Loucy (cell line): ENCODE measurements at regions not wholly inside any gene's neighbourhood (a gene's known extent, or its start where the extent isn't known, plus 50 kb on each side); places are given as distances from the start of the nearest gene placed in this dataset.
"Not testable (repeated sequence)": the region's sequence is repeated elsewhere in the genome, so short reads cannot be mapped to it uniquely, and the experiment has no call there.

ENCODE experiments used
- H2AFZ ChIP-seq: fragments of 200-600 bp; sonication (generic); 2 replicates; pipeline ENCODE4 v1.6.0; 2016; ENCODE audit warnings: antibody characterized with exemption, mild to moderate bottlenecking, low read length, moderate library complexity
- H3F3A ChIP-seq: fragments of 200-600 bp; 2 replicates; pipeline ENCODE4 v1.6.0; 2016; ENCODE audit warnings: antibody characterized with exemption, low read depth, mild to moderate bottlenecking
- H3K27me3 ChIP-seq: fragments of 200-600 bp; sonication (generic); 2 replicates; pipeline ENCODE4 v1.6.1; 2014; ENCODE audit warnings: low read length, mild to moderate bottlenecking; ENCODE audit not compliant: insufficient read depth, poor library complexity, severe bottlenecking
- H3K36me3 ChIP-seq: fragments of 200-600 bp; sonication (generic); 2 replicates; pipeline ENCODE4 v1.6.1; 2016; ENCODE audit warnings: low read length; ENCODE audit not compliant: insufficient read depth
- H3K4me1 ChIP-seq: fragments of 200-600 bp; sonication (generic); 2 replicates; pipeline ENCODE4 v1.5.1; 2014; ENCODE audit warnings: low read length, mild to moderate bottlenecking; ENCODE audit not compliant: insufficient read depth, poor library complexity, severe bottlenecking
- H3K4me2 ChIP-seq: fragments of 200-600 bp; sonication (generic); 2 replicates; pipeline ENCODE4 v1.6.0; 2014; ENCODE audit warnings: antibody characterized with exemption, low read length, low read depth, mild to moderate bottlenecking; ENCODE audit not compliant: poor library complexity, severe bottlenecking
- H3K4me3 ChIP-seq: fragments of 200-600 bp; sonication (generic); 2 replicates; pipeline ENCODE4 v1.5.1; 2014; ENCODE audit warnings: low read length, mild to moderate bottlenecking, mixed read lengths; ENCODE audit not compliant: poor library complexity, severe bottlenecking
- H3K79me2 ChIP-seq: fragments of 200-600 bp; sonication (generic); 2 replicates; pipeline ENCODE4 v1.6.1; 2014; ENCODE audit warnings: low read length; ENCODE audit not compliant: insufficient read depth
- H3K9ac ChIP-seq: fragments of 200-600 bp; sonication (generic); 2 replicates; pipeline ENCODE4 v1.6.0; 2014; ENCODE audit warnings: mild to moderate bottlenecking, low read depth, low read length, moderate library complexity; ENCODE audit not compliant: poor library complexity, severe bottlenecking
- H3K9me2 ChIP-seq: fragments of 200-600 bp; sonication (generic); replicated peaks from 2 replicates; pipeline ENCODE4 v1.6.1; 2016; ENCODE audit warnings: low read depth, low read length, mixed read lengths
- H3K9me3 ChIP-seq: fragments of 200-600 bp; sonication (generic); 2 replicates; pipeline ENCODE4 v1.6.1; 2014; ENCODE audit warnings: mild to moderate bottlenecking, antibody characterized with exemption, low read length, low read depth; ENCODE audit not compliant: insufficient read depth
- H4K20me1 ChIP-seq: fragments of 200-600 bp; sonication (generic); 2 replicates; pipeline ENCODE4 v1.6.0; 2014; ENCODE audit warnings: antibody characterized with exemption, low read length, mild to moderate bottlenecking; ENCODE audit not compliant: insufficient read depth, poor library complexity, severe bottlenecking
- CTCF ChIP-seq: fragments of 200-600 bp; sonication (generic); conservative IDR thresholded peaks from 2 replicates; pipeline ENCODE4 v1.5.1; 2014; ENCODE audit warnings: mild to moderate bottlenecking, antibody characterized with exemption, low read length
- EZH2phosphoT487 ChIP-seq: fragments of 200-600 bp; IDR thresholded peaks from 2 replicates; pipeline ENCODE4 v1.6.1; 2018; ENCODE audit warnings: antibody characterized with exemption, mild to moderate bottlenecking, moderate library complexity, borderline replicate concordance

GRCh38 chr14:83004456-83005006 is 1470.9 kb upstream of the SEL1L start:
- no peaks in the 10 kb centered on the region for H3F3A ChIP-seq
- TF ChIP-seq CTCF = no peak
- TF ChIP-seq EZH2phosphoT487 = no peak
- no peaks in the 10 kb centered on the region for H3K4me1 ChIP-seq
- H3K4me3 ChIP-seq = no peak overlapping the region
- H3K9me2 ChIP-seq = no peaks in the 10 kb centered on the region
- H3K4me2 ChIP-seq = no peak overlapping the region
- no peaks in the 10 kb centered on the region for H4K20me1 ChIP-seq
- H3K27me3 ChIP-seq = no peaks in the 10 kb centered on the region
- H3K36me3 ChIP-seq = no peaks in the 10 kb centered on the region
- H3K9ac ChIP-seq = no peak overlapping the region
- H3K9me3 ChIP-seq = no peaks in the 10 kb centered on the region
- H2AFZ ChIP-seq = no peak overlapping the region
- H3K79me2 ChIP-seq = no peaks in the 10 kb centered on the region

GRCh38 chr14:83006121-83006670 is 1472.5 kb upstream of the SEL1L start:
- Histone ChIP-seq H3K9me3 (no peaks in the 10 kb centered on the region), H3K4me1 (no peaks in the 10 kb centered on the region), H3K9me2 (no peaks in the 10 kb centered on the region), H3K4me3 (no peak overlapping the region), H3K36me3 (no peaks in the 10 kb centered on the region), H3K9ac (no peak overlapping the region), H3F3A (no peaks in the 10 kb centered on the region), H4K20me1 (no peaks in the 10 kb centered on the region), H3K4me2 (no peak overlapping the region), H3K27me3 (no peaks in the 10 kb centered on the region), H3K79me2 (no peaks in the 10 kb centered on the region), H2AFZ (no peak overlapping the region)
- TF ChIP-seq CTCF = no peak
- no peak for TF ChIP-seq EZH2phosphoT487

GRCh38 chr14:83007052-83007451 is 1473.4 kb upstream of the SEL1L start:
- not testable (repeated sequence) for H3K4me1 ChIP-seq, H3K9me3 ChIP-seq, H3F3A ChIP-seq, H3K9me2 ChIP-seq, H3K36me3 ChIP-seq, H3K27me3 ChIP-seq, H3K9ac ChIP-seq, H2AFZ ChIP-seq, H3K79me2 ChIP-seq, H3K4me2 ChIP-seq, H4K20me1 ChIP-seq, H3K4me3 ChIP-seq

- H2AFZ ChIP-seq = no peak overlapping the region
Observed at GRCh38 chr14:83007641-83008225, 1474.1 kb upstream of the SEL1L start.

More at GRCh38 chr14:83007641-83008225, 1474.1 kb upstream of the SEL1L start:
- Histone ChIP-seq H3K36me3 (no peaks in the 10 kb centered on the region), H3K4me2 (no peak overlapping the region), H3K4me3 (no peak overlapping the region), H4K20me1 (no peaks in the 10 kb centered on the region), H3K9ac (no peak overlapping the region), H3K79me2 (no peaks in the 10 kb centered on the region), H3K4me1 (no peaks in the 10 kb centered on the region), H3F3A (no peaks in the 10 kb centered on the region), H3K9me2 (no peaks in the 10 kb centered on the region), H3K27me3 (no peaks in the 10 kb centered on the region), H3K9me3 (no peaks in the 10 kb centered on the region)
- TF ChIP-seq EZH2phosphoT487 = no peak
- no peak for TF ChIP-seq CTCF
